Medulla oblongata (tissue), 1 donor: ENCODE measurements at regions not wholly inside any gene's neighbourhood (a gene's known extent, or its start where the extent isn't known, plus 50 kb on each side); places are given as distances from the start of the nearest gene placed in this dataset.

Experiments used
- DNase-seq: peaks from one replicate; pipeline ENCODE4 v3.0.0-alpha.2; 2015; ENCODE audit errors: extremely low spot score

DNA sequence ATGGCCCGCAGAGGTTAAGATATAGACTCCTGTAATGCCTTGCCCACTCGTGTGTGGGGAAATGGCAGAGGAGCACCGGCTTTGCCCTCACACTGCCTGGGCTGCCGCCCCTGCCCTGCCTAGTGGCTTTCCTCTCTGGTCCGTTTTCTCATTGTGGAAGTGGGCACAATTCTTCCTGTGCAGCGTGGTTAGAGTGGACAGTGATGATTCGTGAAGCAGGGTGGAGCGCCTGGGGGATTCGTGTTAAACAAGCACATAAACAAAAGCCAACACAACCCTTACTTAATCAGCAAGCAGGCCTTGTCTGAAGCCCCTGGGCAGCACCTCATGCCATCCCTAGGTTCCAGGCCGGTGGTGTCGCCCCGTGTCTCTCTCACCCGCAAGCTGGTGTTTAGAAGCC lies 269.7 kb downstream of the SEC14L1 start:
- no peak for DNase-seq

- no peak for DNase-seq
These were observed 274.1 kb downstream of the SEC14L1 start for GRCh38 chr17:77414811-77415400.

- DNase-seq = no peak
These were observed 275.4 kb downstream of the SEC14L1 start for GRCh38 chr17:77416105-77416713.

- DNase-seq = no peak
These were observed 276.8 kb downstream of the SEC14L1 start for GRCh38 chr17:77417575-77417974.

DNA sequence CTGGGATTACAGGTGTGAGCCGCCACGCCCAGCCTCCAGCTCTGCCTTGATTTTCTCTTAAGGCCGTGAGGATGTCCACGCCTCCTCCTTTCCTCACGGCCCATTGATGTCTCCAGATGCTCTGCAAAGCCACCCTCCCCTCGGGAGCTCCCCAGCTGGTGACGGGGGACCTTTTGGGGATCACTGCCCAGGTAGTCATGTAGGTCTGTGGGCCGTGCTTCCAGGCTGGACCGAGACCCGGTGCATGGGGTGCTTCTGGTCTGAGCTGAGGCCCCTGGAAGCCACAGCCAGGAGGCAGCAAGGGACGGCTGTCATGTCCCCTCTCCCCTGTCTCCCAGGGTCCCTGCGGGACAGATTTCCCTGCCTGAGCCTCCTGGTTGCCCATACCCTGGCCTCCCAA lies 277.8 kb downstream of the SEC14L1 start:
- DNase-seq = no peak

DNA sequence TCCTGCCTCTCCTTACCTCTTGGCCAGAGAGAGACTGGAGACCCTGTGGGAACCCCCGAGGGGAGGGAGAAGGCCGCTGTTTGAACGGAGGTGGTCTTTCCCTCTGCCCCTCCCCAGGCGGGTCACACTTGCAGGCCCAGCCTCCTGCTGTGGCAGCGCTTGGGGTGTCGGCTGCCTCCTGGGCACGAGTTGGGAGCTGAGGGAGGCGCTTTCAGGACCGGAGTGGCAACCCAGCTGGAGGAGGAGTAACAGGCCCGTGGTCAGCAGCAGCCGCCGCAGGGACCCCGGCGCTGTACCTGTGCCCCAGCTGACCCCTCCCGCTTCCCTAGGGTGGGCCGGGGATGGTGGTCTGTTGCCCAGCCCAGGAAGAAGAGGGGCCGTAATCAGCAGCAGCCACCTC lies 278.3 kb downstream of the SEC14L1 start:
- no peak for DNase-seq

DNA sequence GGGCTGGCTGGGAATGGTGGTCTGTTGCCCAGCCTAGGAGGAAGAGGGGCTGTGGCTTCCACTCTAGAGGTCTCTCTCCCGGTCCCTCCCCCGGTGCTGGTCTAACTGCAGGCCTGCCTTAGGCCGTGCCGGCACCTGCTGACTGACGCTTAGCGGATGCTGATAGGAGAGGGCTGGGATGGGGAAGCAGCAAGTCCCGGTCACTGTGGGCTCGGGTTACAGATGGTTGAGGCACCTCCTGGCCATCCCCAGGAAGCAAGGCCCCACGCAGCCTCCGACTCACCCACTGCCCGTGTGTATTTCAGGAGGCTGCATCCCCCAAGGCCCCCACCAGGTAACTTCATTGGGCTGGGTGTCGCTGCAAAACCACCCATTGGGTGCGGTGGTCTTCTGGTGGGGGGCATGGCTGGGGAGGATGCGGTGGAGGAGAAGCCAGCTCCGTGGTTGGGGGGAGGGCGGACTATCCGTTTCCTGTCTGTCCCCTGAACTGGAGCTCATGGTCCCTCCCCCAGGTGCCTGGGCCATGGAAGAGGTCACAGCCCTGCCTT lies 278.9 kb downstream of the SEC14L1 start:
- DNase-seq = no peak

- no peak for DNase-seq
These were observed 279.5 kb downstream of the SEC14L1 start for GRCh38 chr17:77420095-77420803.

DNA sequence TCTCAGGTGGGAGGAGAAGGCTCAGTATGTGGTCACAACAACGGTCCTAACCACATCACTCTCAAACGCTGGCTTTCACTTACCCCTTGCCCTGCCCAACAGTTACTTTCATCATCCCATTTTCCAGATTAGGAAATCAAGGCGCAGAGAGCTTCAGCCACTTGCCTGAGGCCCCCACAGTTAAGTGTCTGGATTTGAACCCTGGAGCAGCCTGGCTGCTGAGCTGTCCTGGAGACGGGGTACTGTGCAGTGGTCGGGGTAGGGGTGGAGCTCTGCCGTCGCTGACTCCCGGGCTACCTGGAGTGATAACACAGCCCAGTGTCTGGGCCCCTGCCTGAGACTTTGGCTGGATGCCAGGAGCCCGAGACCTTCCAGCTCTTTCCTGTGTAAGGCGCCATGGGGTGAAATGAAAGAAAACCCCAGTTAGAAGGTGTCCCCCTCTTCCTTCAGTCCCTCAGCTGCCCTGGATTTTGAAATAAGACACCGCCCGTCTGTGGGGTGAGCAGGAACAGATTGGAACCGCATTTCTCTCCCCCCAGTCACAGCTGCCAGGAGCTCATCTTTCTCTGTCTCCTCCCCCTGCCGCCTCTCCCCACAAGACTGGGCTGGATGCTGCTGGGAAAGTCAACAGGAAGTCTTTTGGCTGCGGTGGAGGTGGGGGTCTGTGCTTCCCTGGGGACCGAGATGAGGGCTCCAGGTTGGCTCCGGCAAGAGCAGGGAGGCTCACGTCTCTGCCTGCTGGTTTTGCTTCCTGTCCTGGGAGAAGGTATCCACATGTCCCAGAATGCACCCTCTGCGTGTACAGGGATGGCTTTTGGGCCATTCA lies 280.2 kb downstream of the SEC14L1 start:
- DNase-seq = no peak

GRCh38 chr17:77421630-77421972 lies 280.8 kb downstream of the SEC14L1 start:
- no peak for DNase-seq

DNA sequence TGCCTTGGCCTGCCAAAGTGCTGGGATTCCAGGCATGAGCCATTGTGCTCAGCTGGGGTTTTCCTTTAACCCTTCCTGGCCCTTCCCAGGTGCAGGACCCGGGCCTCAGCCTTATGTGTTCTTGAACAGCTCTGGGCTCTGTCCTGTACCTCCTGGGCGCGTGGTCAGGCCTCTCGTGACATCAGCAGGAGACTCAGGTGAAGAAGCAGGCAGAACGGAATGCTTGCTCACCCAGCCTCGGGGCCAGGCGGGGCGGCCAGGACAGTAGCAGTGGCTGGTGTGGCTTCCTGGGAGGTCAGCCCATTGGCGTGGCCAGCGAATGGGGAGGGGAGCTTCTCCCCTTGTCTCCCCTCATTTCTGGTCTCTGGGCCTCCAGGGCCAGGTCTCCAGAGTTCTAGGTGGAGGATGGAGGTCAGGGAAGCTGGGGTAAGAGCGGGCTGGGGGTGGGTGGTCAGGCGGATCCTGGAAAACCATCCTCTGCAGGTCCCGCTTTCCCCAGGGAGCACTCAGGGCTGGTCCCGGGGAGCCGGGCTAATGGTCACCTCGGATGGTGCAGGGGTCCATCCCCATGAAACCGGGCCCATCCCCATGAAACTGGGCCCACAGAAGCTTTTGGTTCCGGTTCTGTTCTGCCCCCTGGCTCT lies 281.5 kb downstream of the SEC14L1 start:
- no peak for DNase-seq

GRCh38 chr17:77422748-77423113 lies 282.0 kb downstream of the SEC14L1 start:
- no peak for DNase-seq

GRCh38 chr17:77423589-77424451 lies 283.1 kb downstream of the SEC14L1 start:
- DNase-seq = peak; percentile 89

DNA sequence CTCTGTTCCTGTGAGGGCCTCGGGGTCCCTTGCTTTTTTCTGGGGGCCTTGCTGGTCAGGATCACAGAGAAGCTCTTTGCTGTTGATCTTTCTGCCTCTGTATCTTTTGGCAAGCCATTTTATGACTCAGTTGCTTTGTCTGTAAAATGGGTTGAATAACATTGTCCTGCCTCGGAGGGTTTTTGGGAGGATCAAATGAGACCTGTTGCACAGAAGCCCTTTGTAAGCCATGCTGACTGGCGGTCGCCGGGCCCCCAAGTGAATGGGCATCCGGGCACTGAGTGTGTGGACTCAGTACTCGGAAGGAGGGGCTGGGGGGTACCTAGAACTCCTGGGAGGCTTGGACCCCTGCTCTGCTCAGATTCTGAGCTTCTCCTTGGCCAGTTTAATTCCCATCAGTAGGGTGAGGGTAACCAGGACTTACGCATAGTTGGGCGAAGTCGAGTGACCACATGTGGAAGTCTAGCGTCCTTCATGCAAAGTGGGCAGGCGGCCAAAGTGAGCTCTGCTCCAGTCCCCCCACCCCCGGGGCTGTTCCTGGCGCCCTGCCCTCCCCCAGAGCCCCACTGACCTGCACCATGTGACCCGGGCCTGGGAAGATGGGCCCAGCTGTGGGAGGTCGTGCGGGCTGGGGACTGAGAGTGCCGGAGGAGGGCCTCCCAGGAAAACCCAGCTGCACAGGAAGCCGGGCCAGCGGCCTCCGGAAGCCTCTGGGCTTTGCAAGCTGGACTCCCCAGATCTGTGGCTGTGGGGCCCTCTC lies 284.0 kb downstream of the SEC14L1 start:
- DNase-seq = peak; percentile 81

- DNase-seq = no peak
These were observed 284.6 kb downstream of the SEC14L1 start for GRCh38 chr17:77425348-77425747.

DNA sequence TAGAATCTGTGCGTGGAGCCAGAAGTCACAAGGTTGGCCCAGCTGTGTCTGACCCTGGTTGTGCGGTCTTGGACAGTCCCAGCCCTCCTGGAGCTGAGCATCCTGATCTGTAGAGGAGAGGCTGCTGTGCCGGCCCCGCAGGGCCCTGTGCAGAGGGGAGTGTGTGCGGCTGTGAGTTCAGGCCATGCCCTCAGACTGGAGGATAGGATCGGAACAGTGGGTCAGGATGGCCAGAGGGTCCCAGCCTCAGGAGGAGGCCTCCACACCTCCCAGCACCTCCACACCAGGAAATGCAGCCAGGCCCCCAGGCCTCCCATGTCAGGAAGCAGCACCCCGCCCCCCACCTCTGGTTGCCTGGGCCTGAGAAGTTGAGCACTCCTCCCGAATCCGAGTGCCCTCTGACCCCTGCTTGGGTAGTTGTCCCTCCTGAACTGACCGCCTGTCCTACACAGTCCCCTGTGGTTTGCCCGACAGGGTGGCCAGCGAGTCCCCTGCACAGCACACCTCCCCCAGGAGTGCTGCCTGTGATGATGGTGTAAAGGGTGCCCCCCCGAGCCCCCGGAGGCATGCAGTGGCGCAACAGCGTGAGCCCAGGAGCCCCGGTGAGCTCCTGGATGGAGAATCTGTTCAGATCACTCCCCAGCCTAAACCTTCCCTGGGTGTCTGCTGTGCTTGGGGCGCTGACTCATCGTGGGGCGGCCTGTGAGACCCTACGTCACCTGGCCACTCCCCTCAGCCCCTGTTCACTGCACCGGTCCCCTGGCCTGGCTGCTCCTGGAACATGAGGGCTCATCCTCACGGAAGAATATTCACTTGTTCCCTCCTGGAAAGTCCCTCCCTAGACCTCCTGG lies 285.2 kb downstream of the SEC14L1 start:
- DNase-seq = no peak

DNA sequence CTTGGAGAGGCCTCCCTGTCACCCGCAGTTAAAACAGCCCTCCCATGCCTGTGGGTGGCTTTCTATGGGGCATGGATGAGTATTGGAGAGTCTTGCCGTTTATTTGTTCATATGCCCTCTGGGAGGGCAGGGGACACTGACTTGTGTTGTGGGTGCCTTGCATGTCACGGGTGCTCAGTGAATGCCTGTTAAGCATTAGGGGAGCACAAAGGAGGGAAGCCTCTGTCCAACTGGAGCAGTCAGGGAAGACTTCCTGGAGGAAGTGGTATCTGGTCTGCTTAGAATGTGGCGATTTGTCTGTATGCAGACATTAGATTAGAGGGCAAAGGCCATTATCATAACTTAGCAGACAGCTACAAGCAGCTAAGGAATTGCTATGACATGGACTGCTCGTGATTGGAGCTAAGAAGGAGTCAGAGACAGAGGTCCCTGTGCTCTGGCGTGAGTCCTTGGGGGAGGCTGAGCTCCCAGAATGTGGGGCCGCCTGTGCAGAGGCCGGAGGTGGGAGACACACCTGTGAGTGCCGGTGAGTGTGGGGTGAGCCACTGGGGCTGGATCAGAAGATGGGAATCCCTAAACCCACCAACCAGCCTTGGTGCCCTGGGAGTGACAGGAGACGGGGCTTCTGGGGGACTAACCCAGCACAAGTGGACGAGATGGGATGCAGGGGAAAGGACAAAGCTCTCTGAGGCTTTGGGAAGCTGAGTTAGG lies 286.1 kb downstream of the SEC14L1 start:
- no peak for DNase-seq

GRCh38 chr17:77427391-77427991 lies 286.7 kb downstream of the SEC14L1 start:
- DNase-seq = peak; percentile 46
